ENCODE measurements at regions not wholly inside any gene's neighbourhood (a gene's known extent, or its start where the extent isn't known, plus 50 kb on each side); places are given as distances from the start of the nearest gene placed in this dataset.

GRCh38 chr3:117427081-117427480 is 717.5 kb downstream of the TUSC7 start:
- no peak for TF ChIP-seq CTCF (IDR thresholded peaks at IDR 0.05)
- no peak for TF ChIP-seq POLR2A (IDR thresholded peaks at IDR 0.05)

Measured in adrenal gland (tissue), 5 donors.